Erythroblast (primary cell): ENCODE measurements at regions not wholly inside any gene's neighbourhood (a gene's known extent, or its start where the extent isn't known, plus 50 kb on each side); places are given as distances from the start of the nearest gene placed in this dataset.

Source experiments
- GATA1 ChIP-seq: IDR thresholded peaks from 2 replicates; pipeline ENCODE4 v1.6.1; 2011; ENCODE audit warnings: low read depth, mild to moderate bottlenecking, control low read depth, low read length, moderate library complexity
- POLR2A ChIP-seq: IDR thresholded peaks from 2 replicates; pipeline ENCODE4 v1.6.1; 2011; ENCODE audit warnings: mild to moderate bottlenecking, low read length

GRCh38 chr1:48079096-48079495 lies 81.9 kb upstream of the TRABD2B start:
- TF ChIP-seq POLR2A (no peak), GATA1 (no peak)
